IMR-90 (cell line): ENCODE measurements at regions not wholly inside any gene's neighbourhood (a gene's known extent, or its start where the extent isn't known, plus 50 kb on each side); places are given as distances from the start of the nearest gene placed in this dataset.

ENCODE experiments used
- ATAC-seq: fragments of 200-7000 bp; cut with Tn5 transposase; 2 replicates; pipeline ENCODE4 v1.9.1; 2020; ENCODE audit warnings: low read depth, mild to moderate bottlenecking, moderate library complexity
- BruUV-seq: library from RNA; stranded (reverse); fragments of 400-500 nt; replicated peaks from 2 replicates; lab custom pipeline; 2021; lab: Mats Ljungman, UMichigan
- CTCF ChIA-PET: fragments of 300-600 bp; formaldehyde crosslinking; extraction: SDS; loops from one replicate; lab custom pipeline; 2021; ENCODE audit warnings: antibody characterized with exemption; lab: Yijun Ruan, JAX
- POLR2A ChIA-PET: fragments of 300-600 bp; sonication (Branson Sonifier 250); formaldehyde crosslinking; loops from one replicate; lab custom pipeline; 2022; ENCODE audit warnings: antibody characterized with exemption; ENCODE audit not compliant: unreplicated experiment; lab: Charles Lee
- DNase-seq: peaks from one replicate; pipeline ENCODE4 v3.0.0; 2013
- H2AFZ ChIP-seq: replicated peaks from 2 replicates; pipeline ENCODE3; 2013; ENCODE audit warnings: low read length, mild to moderate bottlenecking; ENCODE audit not compliant: poor library complexity
- H2AK5ac ChIP-seq: 2 replicates; pipeline ENCODE4 v1.6.1; 2013; ENCODE audit warnings: low read depth, low read length, inconsistent platforms
- H2AK9ac ChIP-seq: replicated peaks from 2 replicates; pipeline ENCODE3; 2013; ENCODE audit warnings: mild to moderate bottlenecking, low read depth, low read length, moderate library complexity; ENCODE audit not compliant: poor library complexity
- H2BK120ac ChIP-seq: 2 replicates; pipeline ENCODE4 v1.6.1; 2013; ENCODE audit warnings: low read depth, low read length, inconsistent platforms
- H2BK15ac ChIP-seq: 3 replicates; pipeline ENCODE4 v1.6.1; 2013; ENCODE audit warnings: low read depth, low read length, inconsistent platforms
- H2BK20ac ChIP-seq: 2 replicates; pipeline ENCODE4 v1.6.1; 2013; ENCODE audit warnings: low read depth, mild to moderate bottlenecking, inconsistent platforms, low read length, moderate library complexity
- H2BK5ac ChIP-seq: 2 replicates; pipeline ENCODE4 v1.6.1; 2013; ENCODE audit warnings: mild to moderate bottlenecking, low read depth, low read length, inconsistent platforms; ENCODE audit not compliant: poor library complexity, severe bottlenecking
- H3K14ac ChIP-seq: replicated peaks from 2 replicates; pipeline ENCODE4 v1.6.1; 2013; ENCODE audit warnings: low read depth, low read length, inconsistent platforms
- H3K18ac ChIP-seq: 2 replicates; pipeline ENCODE4 v1.6.1; 2013; ENCODE audit warnings: low read depth, low read length, control low read depth
- H3K23ac ChIP-seq: 2 replicates; pipeline ENCODE4 v1.6.1; 2013; ENCODE audit warnings: low read depth, low read length, inconsistent platforms
- H3K27ac ChIP-seq: 2 replicates; pipeline ENCODE4 v1.5.1; 2013; ENCODE audit warnings: mild to moderate bottlenecking, control low read depth, low read length; ENCODE audit not compliant: insufficient read depth
- H3K27me3 ChIP-seq: 2 replicates; pipeline ENCODE4 v1.6.1; 2013; ENCODE audit warnings: low read length; ENCODE audit not compliant: control insufficient read depth, insufficient read depth
- H3K36me3 ChIP-seq: 2 replicates; pipeline ENCODE4 v1.6.1; 2013; ENCODE audit warnings: low read length, mixed read lengths; ENCODE audit not compliant: control insufficient read depth, insufficient read depth
- H3K4ac ChIP-seq: 2 replicates; pipeline ENCODE4 v1.6.1; 2013; ENCODE audit warnings: low read depth, low read length, inconsistent platforms
- H3K4me1 ChIP-seq: 2 replicates; pipeline ENCODE4 v1.6.1; 2013; ENCODE audit warnings: low read length, mixed read lengths; ENCODE audit not compliant: control insufficient read depth, insufficient read depth
- H3K4me2 ChIP-seq: 2 replicates; pipeline ENCODE4 v1.6.1; 2013; ENCODE audit warnings: low read depth, mild to moderate bottlenecking, control low read depth, low read length, moderate library complexity
- H3K4me3 ChIP-seq: 2 replicates; pipeline ENCODE4 v1.5.1; 2013; ENCODE audit warnings: low read depth, mild to moderate bottlenecking, control low read depth, low read length, moderate library complexity; ENCODE audit not compliant: insufficient read depth
- H3K56ac ChIP-seq: 2 replicates; pipeline ENCODE4 v1.6.1; 2013; ENCODE audit warnings: low read length, inconsistent platforms; ENCODE audit not compliant: insufficient read depth; ENCODE audit errors: extremely low read depth
- H3K79me1 ChIP-seq, 2 experiments: 2 replicates each; pipeline ENCODE4 v1.6.1; 2013; ENCODE audit warnings: low read length in 2 of 2, inconsistent platforms in 1 of 2, low read depth in 1 of 2
- H3K9ac ChIP-seq: 2 replicates; pipeline ENCODE4 v1.6.1; 2013; ENCODE audit warnings: low read depth, low read length, control low read depth
- H3K9me1 ChIP-seq: 2 replicates; pipeline ENCODE4 v1.6.1; 2013; ENCODE audit warnings: low read length, inconsistent platforms; ENCODE audit not compliant: insufficient read depth
- H3K9me3 ChIP-seq: 2 replicates; pipeline ENCODE4 v1.6.1; 2013; ENCODE audit warnings: low read length; ENCODE audit not compliant: control insufficient read depth, insufficient read depth
- H4K20me1 ChIP-seq: 2 replicates; pipeline ENCODE4 v1.6.1; 2013; ENCODE audit warnings: low read length, inconsistent platforms; ENCODE audit not compliant: insufficient read depth
- H4K5ac ChIP-seq: 2 replicates; pipeline ENCODE4 v1.6.1; 2013; ENCODE audit warnings: mild to moderate bottlenecking, low read depth, low read length, control low read depth
- H4K8ac ChIP-seq, 2 experiments: 2 replicates each; pipeline ENCODE4 v1.6.1; 2013; ENCODE audit warnings: low read depth in 2 of 2, low read length in 2 of 2, control low read depth in 1 of 2, inconsistent platforms in 1 of 2
- H4K91ac ChIP-seq: 2 replicates; pipeline ENCODE4 v1.6.1; 2013; ENCODE audit warnings: low read depth, low read length, inconsistent platforms; ENCODE audit not compliant: insufficient read depth
- FOS ChIP-seq: fragments of 150-350 bp; IDR thresholded peaks from 2 replicates; pipeline ENCODE4 v1.6.1; 2016; ENCODE audit warnings: low read depth, low read length
- MXI1 ChIP-seq: IDR thresholded peaks from 2 replicates; pipeline ENCODE4 v1.6.1; 2012; ENCODE audit warnings: low read depth, mild to moderate bottlenecking, low read length, moderate library complexity, borderline replicate concordance
- POLR2A ChIP-seq: IDR thresholded peaks from 2 replicates; pipeline ENCODE4 v1.6.1; 2012; ENCODE audit warnings: mild to moderate bottlenecking, low read depth, low read length
- USF2 ChIP-seq: fragments of 150-350 bp; IDR thresholded peaks from 2 replicates; pipeline ENCODE4 v1.6.1; 2017; ENCODE audit warnings: mild to moderate bottlenecking, antibody characterized with exemption, low read length, low read depth
- WGBS, 2 experiments: methylation state at CpG; one replicate each; pipeline versions ENCODE4 v1.1.5 to v1.1.7; 2013; ENCODE audit warnings: missing lambda C conversion rate in 2 of 2; ENCODE audit not compliant: insufficient read length in 1 of 2; ENCODE audit errors: extremely low coverage in 2 of 2; 5-methylcytosine and 5-hydroxymethylcytosine counted together
- dilution Hi-C: fragments of 300-500 bp; cut with HindIII; formaldehyde crosslinking; loops from one replicate; pipeline ENCODE4 v1.14.3; 2018; ENCODE audit warnings: low sequenced_read_pairs; ENCODE audit not compliant: unreplicated experiment
- in situ Hi-C: fragments of 300-500 bp; cut with MboI; formaldehyde crosslinking; loops from 3 replicates; pipeline ENCODE4 v1.14.3; 2019; ENCODE audit warnings: low sequenced_read_pairs, inconsistent platforms, mixed read lengths
- intact Hi-C: fragments of 100-400 bp; cut with micrococcal nuclease; formaldehyde crosslinking; loops from 2 replicates; pipeline ENCODE4 v1.10.0; 2022

DNA sequence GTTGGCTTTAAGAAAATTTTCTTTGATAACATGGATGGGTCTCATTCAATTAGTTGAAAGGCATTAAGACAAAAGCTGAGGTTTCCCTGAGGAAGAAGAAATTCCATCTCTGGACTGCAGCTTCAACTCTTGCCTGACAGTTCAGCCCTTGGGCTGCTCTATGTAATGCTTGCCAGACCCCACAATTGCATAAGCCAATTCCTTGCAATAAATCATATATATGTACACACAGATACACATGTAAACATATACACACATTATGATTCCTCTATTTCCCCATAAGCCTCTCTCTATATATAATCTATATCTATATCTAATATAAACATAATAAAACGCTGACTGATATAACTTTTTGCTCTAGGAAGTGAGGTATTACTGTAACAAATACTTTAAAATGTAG is 301.5 kb upstream of the PRMT6 start:
- dilution Hi-C loops (no loop called here), intact Hi-C loops (no loop called here), in situ Hi-C loops (no loop called here)
- Histone ChIP-seq H3K4me3 (no peak overlapping the region), H3K23ac (no peak overlapping the region), H2AK5ac (no peak overlapping the region), H4K5ac (no peak overlapping the region), H3K56ac (no peak overlapping the region), H4K20me1 (no peaks in the 10 kb centered on the region), H4K8ac (no peak overlapping the region), H3K36me3 (no peaks in the 10 kb centered on the region), H2AK9ac (no peak overlapping the region), H3K4ac (no peak overlapping the region), H2BK15ac (no peak overlapping the region), H2BK20ac (no peak overlapping the region), H3K27me3 (no peaks in the 10 kb centered on the region), H3K14ac (no peak overlapping the region), H3K9ac (no peak overlapping the region), H3K9me3 (no peaks in the 10 kb centered on the region), H4K91ac (no peak overlapping the region), H3K79me1 (no peaks in the 10 kb centered on the region), H3K18ac (no peak overlapping the region), H2BK5ac (no peak overlapping the region), H3K9me1 (no peaks in the 10 kb centered on the region), H3K27ac (no peak overlapping the region), H2BK120ac (no peak overlapping the region), H3K4me2 (no peak overlapping the region), H3K4me1 (no peaks in the 10 kb centered on the region), H2AFZ (no peak overlapping the region)
- ChIA-PET POLR2A (no interaction called here), CTCF (no interaction called here)
- no CpG with 5 or more reads among the region's 1 CpG for whole genome bisulfite sequencing, 2 experiments
- ATAC-seq (no peak), DNase-seq (no peak)
- TF ChIP-seq MXI1 (no peak), USF2 (no peak), FOS (no peak), POLR2A (no peak)
- no TSS peak for BruUV-seq
